ENCODE measurements at regions not wholly inside any gene's neighbourhood (a gene's known extent, or its start where the extent isn't known, plus 50 kb on each side); places are given as distances from the start of the nearest gene placed in this dataset.

DNA sequence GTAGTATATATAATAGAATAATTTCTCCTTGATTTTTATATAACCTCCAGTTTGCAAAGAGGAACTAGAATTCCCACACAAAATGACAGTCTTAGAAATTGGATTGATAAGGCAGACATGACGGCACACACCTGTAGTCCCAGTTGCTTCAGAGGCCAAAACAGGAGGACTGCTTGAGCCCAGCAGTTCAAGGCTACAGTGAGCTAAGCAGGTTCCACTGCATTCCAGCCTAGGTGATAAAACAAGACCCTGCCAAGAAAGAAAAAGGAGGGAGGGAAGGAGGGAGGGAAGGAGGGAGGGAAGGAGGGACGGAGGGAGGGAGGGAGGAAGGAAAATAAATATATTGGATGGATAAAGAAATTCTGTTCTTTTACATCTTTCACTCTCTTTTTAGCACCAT, 77.6 kb upstream of the SASH1 start:
- no peak for DNase-seq

DNA sequence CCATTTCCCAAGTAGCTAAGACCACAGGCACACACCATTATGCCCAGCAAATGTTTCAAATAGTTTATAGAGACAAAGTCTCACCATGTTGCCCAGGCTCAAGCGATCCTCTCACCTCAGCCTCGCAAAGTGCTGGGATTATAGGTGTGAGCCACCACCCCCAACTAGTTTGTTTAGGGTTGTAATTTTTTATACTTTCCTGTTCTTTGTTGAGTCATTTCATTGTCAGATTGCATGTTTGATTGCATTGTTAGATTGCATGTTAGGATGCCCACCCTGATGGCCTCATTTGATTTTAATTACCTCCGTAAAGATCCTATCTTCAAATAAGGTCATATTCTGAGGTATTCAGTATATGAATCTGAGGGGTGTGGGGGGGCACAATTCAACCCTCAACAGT, 73.3 kb upstream of the SASH1 start:
- no peak for DNase-seq

DNA sequence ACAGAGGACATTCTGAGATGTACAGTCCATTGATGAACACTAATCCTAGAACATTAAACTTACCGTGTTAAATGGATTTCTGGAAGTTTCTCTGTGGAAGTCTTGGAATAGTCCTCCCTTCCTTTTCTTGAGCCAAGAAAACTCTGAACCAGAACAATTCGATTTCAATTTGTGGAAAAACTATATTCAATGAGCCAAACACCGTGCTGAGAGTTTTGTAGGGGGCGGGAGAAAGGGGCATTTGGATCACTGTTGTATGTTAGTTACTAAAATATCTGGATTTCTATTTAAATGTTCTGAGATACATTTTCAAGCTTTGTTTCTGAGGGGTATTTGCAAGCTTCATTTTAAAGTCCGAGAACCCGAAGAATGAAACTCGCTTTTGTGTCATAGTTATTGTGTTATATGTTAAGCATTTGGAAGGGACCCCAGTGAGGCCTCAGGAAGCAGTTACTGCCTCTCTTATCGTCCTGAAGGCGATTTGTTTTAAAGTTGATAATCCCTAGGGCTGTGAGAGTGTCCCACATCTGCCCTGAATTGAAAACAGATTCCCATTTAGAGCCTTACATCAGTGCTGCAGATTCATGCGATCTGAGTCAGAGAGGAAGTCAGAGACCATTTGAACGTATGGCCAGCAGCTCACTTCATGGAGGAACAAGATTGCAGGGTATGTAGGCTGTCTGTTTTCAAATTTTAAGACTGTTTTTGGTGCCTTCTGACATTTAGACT, 70.8 kb upstream of the SASH1 start:
- DNase-seq, result no peak

DNA sequence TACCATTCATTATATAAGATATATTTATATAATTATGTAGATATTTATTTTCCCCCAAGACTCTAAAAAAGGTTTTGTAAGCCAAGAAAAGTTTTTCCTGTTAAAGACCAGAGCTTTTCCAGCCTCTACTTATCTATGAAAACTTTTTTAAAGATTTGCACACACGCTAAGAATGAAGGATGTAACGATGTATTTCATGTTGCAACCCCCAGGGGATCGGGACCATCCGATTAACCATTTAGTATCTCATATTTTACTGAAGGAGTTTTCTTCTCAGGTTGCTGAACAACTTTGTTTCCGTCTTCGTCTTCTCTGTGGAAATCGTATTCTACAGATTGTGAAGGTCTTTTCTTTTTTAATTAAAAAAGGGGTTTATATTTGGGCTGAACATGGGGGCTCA, 70.0 kb upstream of the SASH1 start:
- DNase-seq, result no peak

DNA sequence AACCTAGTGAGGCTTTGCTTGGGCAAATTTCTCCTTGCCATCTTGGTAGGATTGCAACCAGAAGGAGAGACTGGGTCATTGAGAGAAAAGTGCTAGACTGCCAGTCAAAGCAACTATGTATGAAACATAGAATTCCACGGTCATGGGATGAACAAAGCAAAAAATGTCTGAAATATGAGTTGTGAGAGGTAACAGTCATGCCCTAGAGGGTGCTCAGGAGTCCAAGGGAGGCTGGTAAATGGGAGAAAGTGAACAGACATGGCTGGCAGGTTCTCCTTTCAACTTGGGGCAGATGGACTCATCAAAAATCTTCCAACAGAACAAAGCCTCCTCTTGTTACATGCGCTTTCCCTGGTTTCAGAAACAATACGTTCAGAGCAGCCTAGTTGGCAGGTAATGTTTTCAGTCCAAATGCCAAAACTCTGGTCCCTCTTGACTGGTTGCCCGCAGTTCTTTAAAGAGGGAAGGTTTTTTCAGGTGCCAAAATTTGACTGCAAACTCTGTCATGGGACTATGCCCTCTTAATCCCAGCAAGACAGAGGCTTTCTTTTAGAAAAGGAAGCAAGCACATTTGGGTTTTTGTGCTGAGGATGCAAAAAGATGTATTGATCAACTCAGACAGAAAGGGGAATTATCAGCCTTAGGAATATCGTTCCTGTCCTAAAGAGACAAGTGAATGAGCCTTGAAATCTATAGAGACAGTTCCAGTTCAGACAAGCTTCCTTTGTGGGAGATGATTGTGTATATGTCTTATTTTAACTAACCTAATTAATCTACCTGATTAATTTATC, 68.5 kb upstream of the SASH1 start:
- no peak for DNase-seq

DNA sequence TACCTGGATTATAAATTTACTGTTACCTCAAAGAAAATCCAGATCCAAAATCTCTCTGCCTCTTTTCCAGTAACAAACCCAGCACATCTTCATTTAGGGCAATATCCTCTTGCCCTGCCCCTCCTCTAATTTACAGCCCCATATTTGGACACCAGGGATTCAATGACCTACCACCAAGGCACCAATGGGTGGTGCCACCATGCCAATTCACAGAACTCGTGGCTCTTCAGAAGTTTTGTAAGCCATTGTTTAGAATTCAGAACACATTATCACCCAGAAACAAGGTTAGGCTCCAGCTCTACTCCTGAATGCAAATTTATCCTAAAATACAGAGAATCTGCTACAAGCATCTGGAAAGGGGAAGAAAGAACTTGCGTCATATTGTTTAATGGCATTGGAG, 67.8 kb upstream of the SASH1 start:
- DNase-seq, result no peak

DNA sequence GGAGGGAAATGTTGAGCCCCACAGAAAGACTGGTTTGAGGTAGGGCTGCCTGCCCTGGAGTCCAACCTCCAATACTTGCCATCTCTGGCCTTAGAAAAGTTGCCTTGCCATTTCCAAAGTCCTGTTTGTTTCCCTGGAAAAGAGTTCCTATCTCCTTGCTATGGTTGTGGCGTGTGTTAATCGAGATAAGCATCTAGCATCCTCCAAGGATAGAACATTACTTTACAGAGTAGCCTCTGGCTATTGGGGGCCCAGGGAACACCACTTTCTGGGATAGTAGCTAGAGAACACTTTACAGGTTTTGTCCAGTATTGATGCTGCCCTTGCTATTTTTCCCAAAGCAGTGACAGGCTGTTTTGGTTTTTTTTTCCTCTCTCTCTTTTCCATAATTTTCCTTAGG, 57.4 kb upstream of the SASH1 start:
- DNase-seq, result no peak

DNA sequence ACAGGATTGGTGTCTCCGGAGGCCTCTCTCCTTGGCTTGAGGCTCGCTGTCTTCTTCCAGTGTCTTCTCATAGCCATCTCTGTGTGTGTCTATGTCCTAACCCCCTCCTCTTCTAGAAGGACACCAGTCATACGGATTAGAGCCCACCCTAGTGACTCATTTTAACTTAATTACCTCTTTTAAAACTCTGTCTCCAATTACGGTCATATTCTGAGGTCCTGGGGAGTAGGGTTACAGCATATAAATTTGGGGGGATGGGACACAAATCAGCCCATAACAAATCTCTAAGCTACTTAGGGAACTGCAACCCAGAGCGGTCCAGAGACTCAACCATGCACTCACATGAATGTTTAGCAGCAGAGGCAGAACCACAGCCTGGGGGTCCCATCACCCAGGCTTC, 56.1 kb upstream of the SASH1 start:
- DNase-seq, result no peak

DNA sequence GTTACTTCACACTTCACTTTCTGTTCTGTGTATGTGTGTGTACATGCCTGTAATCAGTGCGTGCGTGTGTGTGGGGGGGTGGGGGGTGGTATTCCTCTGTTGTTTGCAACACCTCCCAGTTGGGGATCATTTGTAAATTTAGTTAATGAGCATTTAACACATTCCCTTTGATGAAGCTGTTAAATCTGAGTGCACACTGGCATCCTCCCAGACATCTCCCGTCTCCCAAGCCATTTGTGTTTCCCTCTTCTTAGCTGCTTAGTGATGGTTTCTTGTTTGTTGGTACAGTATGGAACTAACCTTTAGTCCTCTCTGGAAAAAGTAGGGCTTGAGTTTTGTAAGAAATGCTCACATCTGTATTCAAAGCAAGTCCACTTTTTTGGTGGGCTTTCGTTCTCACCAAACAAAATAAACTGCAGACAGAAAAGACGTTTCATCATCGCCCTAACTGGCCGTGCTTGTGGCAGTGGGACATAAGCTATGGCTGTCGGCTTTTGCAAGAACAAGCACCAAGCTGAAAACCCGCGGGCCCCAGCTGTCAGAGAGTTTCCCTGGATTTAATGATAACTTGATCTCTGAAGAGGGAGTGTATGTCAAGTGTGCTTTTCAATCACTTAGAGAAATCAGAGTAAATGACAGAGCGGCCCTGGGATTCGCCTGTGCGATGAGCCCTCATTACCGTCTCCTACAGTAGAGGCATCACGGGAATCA, 54.9 kb upstream of the SASH1 start:
- DNase-seq, result no peak

DNA sequence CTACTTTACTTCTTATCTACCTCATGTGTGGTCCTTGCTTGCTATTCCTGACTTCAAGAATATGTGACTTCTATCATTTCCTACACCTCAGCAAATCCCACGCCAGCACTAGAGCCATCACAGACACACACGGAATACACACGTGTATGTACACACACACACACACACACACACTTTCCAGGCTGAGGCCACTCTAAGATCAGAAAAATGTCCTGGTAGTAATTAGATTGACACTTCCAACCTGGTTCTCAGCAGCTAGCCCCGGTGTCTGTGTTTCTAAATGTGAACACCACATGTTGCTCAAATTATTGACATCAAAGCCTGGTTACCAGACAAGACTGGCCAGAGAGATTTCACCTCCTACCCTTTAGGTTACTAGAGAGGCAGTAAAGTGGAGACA, 54.1 kb upstream of the SASH1 start:
- no peak for DNase-seq

DNA sequence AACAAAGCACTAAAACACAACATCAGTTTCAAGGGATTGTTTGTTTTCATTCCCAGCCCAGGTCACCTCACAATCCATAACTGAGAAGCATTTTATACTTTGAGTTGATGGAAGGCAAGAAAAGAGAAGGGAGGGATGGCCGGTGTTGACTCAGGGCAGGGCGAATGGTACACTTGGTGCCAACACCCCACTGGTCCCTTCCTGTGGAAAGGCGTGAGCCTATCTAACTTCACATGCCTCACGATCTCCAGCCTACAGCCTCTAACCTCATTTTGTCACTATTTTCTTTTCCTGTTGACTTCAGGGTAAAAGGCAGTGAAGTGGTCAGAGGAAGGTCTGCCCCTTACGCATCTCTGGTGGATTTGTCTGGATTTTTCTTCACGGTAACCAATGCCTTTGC, 53.5 kb upstream of the SASH1 start:
- no peak for DNase-seq

DNA sequence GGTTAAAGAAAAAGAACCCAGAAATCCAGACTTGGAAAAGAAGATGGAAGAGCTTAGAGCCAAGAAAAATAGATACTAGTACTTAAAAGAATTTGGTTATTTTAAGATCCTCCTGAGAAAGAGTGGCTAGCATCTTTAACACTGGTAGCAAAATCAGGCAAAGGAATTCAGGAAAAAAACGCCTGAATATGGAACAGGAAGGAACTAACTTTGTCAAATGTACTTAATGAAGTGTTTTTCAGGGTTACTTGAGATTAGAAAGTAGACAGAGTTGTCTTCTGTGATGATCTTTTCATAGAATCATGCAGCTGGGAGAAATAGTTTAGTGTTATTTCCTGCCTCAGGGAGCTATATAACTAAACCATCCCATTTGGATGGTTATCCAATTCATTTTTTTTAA, 50.8 kb upstream of the SASH1 start:
- no peak for DNase-seq
